GM19455 (cell line): ENCODE measurements at regions not wholly inside any gene's neighbourhood (a gene's known extent, or its start where the extent isn't known, plus 50 kb on each side); places are given as distances from the start of the nearest gene placed in this dataset.
"Not testable (repeated sequence)": the region's sequence is repeated elsewhere in the genome, so short reads cannot be mapped to it uniquely, and the experiment has no call there.

Source experiments
- ATAC-seq: cut with Tn5 transposase; IDR thresholded peaks from one replicate; pipeline ENCODE4 v1.9.1; 2021; ENCODE audit not compliant: unreplicated experiment

GRCh38 chr3:177827511-177828207, 630.4 kb upstream of the TBL1XR1 start:
- no peak for ATAC-seq

DNA sequence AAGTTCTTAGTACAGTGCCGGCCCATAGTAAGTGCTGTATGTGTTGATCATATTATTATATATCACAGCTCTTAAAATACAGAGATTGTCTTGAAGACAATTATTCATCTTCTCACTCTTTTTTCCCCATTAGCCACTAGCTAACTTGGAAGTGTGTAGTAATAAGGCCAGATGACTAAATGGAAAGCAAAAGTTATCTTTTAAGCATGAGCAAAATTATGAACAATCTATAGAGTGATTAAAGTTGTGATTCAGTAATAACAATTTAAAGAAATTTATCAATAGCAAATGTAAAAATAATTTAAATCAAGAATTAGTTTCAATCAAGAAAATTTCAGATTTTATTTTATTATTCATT, 630.9 kb upstream of the TBL1XR1 start:
- ATAC-seq, result no peak

DNA sequence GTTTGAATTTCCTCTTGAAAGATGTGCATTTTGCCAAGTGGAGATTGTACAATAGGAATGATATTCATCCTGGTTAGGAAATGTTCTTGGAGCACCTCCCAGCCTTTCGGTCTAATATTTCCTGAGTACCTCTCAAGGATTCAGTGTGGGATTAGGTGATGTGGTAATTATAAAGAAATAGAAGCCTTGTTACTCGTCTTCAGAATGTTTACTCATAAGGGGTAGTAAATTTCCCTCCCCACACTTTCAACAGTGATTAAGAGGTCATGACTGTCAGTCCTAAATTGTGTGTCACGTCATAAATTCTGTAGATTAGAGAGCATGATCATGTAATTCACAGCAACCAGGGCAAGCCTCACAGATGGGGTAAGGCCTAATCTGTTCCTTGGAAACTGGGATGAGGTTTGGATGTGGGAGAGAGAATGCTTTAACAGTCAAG, 633.1 kb upstream of the TBL1XR1 start:
- ATAC-seq, result no peak

DNA sequence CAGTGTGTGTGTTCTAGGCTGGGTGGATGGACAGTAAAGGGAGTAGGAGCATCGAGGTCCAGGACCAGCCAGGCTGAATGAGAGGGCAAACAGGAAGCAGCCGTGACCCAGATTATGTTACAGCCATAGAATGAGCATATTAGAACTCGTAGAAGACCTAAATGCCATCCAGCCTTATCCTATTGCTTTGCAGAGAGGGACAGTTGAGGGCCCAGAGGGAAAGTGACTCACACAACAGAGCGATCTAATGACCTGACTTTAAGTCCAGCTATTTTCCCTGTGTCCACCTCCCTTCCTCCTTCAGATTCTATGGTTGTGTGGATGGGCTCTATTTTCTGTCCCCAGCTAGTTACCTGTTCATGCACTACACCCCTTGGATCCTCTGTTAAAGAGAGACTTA, 634.1 kb upstream of the TBL1XR1 start:
- ATAC-seq, result no peak

DNA sequence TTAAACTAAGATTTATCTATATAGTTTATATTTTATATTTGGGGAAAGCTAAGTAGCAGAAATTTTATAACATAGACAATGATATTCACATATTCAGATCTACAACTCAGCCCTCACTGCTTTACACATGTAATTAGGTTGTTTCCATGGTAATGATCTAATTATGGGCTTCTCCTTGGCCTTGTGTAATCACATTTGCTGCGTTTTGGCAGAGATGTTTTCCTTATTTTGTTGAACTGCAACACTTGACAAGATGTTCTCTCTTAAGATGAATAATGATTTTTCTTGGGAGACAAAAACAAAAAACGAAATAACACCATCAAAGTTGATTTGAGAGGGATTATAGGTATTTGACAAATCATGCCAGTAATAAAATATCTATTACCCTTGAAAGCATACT, 635.6 kb upstream of the TBL1XR1 start:
- ATAC-seq, result no peak

DNA sequence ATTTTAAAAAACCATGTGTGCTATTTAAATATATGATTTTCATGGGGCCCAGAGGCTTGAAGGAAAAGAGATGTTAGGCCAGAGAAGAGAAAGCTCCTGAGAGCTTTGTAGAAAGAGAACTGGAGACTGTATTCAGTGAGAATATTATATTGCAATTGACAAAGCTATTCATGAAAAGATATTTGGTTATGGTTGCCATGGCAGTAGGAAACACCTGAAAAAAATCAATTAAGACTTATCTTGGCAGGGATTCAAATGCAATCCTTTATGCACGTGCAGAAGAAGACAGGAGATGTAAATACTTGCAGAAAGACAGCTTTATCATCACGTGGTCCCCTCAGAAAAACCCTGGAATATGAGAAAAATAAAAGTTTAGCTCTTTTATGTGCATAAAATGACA, 636.0 kb upstream of the TBL1XR1 start:
- no peak for ATAC-seq

DNA sequence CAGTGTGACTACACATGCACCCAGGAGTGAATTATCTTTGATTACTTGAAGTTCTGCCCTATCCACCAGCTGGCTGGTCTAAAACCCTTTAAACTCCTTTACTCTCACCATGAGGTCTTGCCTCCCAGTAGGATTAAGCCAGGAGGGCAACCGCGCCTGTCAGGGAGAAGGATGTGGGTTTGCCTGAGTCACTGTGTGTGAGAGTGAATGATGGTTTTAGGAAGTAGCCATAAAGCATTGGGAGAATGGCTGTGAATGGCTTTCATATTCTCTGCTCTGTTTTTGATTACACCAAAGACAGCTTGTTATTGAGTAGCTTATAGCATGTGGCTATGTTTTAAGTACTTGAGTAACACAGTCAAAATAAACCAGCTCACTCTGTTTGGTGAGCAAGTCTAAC, 637.7 kb upstream of the TBL1XR1 start:
- no peak for ATAC-seq

DNA sequence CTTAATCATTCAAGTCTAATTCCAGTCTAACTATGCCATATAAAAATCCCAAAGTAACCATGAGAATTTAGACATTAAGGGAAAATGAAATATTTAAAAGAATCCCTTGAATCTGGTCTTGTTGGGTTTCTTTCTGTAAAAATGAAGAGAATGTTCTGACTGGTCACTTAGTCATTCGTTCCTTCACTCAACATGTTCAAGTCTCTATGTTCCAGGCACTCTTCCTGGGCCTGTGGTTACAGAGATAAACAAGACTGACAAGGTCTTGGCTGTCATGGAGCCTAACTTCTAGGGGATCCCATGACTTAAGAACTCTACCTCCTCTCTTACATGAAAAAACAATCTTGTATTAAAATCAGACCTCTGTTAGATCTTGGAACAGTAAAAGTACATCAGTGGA, 638.6 kb upstream of the TBL1XR1 start:
- ATAC-seq, result no peak

GRCh38 chr3:177836671-177837070, 639.4 kb upstream of the TBL1XR1 start:
- ATAC-seq, result no peak

DNA sequence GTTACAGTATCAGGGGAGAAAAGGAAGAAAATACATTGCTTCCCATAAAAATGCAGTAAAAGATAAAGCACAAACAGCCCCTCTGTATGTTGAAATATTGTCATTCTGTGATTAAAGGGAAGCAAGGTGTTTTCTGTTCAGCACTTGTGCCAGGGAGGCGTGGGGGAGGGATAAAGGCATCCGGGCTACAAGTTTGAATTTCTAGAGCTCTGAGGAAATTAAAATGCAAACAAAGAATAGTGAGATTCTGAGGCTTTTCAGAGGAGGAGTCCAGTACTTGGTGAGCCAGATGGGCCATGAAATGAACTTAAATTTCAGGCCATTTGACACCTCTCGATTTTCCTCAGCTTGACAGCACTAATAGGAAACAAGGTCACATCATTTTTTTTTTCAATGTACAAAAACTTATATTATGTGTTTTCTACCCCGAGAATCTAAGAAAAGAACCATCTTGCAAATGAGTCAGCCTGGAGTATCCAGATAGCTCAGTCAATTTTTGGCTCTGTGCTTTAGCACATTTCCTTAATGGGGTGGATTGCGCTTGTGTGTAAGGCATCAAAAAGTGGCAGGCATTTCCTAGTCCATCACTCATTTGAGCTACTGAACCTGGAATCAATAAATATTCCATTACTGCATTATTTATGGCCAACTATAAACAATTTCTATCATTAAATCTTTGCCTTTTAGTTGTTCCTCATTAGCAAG, 640.8 kb upstream of the TBL1XR1 start:
- no peak for ATAC-seq

GRCh38 chr3:177838766-177839350, 641.6 kb upstream of the TBL1XR1 start:
- no peak for ATAC-seq

DNA sequence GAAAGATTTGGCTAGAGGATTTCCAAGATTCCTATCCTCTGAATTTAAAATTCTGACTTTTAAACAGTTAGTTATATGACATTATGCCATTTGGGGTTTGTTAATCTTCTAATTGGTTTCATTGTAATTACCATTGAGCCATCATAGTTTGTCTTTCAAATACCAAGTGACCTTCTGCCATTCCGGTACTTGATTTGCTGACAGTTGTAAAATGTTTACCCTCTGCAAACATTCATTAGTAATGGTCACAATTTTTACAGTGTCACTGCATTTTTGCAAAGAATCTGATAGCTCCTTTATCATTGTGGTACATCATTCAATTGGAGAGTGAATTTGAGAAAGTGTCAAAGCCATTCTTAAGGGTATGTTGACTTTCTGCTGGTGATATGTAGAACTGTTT, 645.0 kb upstream of the TBL1XR1 start:
- no peak for ATAC-seq

DNA sequence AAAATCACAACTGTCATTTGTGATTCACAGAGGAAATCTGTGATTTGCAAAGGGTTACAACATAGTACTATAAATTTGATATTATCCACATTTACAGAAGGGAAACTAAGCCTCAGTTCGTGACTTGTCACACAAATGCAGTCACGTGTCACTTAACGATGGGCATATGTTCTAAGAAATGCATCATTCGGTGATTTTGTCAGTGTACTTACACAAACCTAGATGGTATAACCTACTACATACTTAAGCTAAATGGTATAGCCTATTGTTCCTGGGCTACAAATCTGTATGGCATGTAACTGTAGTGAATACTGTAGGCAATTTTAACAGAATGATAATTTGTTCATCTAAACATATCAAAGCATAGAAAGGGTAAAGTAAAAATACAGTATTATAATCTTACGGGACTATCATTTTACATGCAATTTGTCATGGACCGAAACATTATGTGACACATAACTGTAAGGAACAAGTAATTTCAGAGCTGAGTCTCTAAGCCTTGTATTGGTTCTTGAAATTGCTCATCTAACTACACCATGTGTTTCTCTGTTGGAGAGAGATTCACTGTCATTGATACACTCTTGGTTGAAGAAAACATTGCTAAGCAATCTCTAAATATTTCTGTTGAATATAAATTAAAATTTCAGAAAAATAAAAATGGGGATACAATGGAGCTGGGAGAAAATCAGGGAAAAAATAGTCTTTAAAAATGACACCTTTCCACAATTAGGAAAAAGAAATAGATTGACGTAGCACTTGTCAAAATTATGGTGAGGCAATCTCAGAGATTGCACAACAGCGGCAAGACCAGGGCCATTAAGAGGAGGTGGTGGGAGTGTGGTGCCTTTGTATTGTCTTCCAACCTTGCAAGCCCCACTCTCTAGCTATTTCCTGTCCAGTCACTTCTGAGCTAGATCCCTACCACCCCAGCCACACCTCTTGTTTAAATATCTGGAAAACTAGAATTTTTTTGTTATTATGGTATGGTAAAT, 645.8 kb upstream of the TBL1XR1 start:
- no peak for ATAC-seq

- no peak for ATAC-seq
Observed at GRCh38 chr3:177852001-177852807, 654.9 kb upstream of the TBL1XR1 start.

DNA sequence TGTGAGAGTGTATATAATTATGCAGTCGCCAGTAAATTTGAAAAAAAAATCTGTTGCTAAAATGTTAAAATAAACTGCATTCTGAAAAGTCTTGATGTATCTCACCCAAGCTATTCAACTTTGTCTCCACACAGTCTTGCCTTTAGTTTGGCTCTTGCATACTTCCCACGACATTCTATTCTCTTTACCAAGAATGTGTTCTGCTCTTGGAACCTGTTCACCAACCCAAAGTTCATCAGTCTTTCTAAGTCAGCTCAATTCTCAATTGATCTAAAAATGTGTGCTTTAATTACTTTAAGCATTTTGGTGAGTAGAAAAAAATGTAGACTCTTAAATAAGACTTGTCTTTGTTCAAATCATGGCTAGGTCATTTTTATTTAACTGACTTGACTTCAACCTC, 657.7 kb upstream of the TBL1XR1 start:
- no peak for ATAC-seq

DNA sequence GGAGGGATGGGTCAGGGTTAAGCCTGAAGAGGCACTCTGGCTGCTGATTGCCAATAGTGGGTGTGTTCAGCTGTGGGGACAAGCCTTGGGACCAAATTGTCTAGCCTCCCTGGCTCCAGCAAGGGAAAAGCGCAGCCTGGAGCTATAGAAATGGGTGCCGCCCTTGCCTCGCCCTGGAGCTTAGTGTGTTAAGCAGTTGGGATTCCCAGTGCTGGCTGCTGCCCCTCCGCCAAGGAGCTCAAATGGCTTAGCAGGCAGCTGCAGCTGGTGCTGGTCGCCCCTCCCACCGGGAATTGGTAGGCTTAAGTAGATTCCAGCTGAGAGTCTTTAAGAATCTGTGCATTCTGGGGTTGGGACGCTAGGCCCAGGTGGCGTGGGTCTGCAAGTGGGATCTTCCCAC, 662.9 kb upstream of the TBL1XR1 start:
- no peak for ATAC-seq

GRCh38 chr3:177862962-177863491, 665.7 kb upstream of the TBL1XR1 start:
- ATAC-seq, result no peak

GRCh38 chr3:177871267-177871666, 665.0 kb upstream of the KCNMB2 start:
- ATAC-seq, result not testable (repeated sequence)

GRCh38 chr3:177878192-177878591, 658.0 kb upstream of the KCNMB2 start:
- no peak for ATAC-seq

GRCh38 chr3:177878957-177879356, 657.3 kb upstream of the KCNMB2 start:
- no peak for ATAC-seq
